PC-9 (cell line): ENCODE measurements at regions not wholly inside any gene's neighbourhood (a gene's known extent, or its start where the extent isn't known, plus 50 kb on each side); places are given as distances from the start of the nearest gene placed in this dataset.

ENCODE experiments used
- BruUV-seq: library from RNA; stranded (reverse); fragments of 400-500 nt; replicated peaks from 2 replicates; lab custom pipeline; 2021; lab: Mats Ljungman, UMichigan
- CTCF ChIA-PET: fragments of 300-600 bp; sonication (Branson Sonifier 250); formaldehyde crosslinking; loops from one replicate; lab custom pipeline; 2022; ENCODE audit warnings: antibody characterized with exemption; lab: Charles Lee
- POLR2A ChIA-PET: fragments of 300-600 bp; sonication (Branson Sonifier 250); formaldehyde crosslinking; loops from one replicate; lab custom pipeline; 2022; ENCODE audit warnings: antibody characterized with exemption; ENCODE audit not compliant: unreplicated experiment; lab: Charles Lee
- DNase-seq, 2 experiments: peaks; one replicate each; pipeline versions ENCODE4 v3.0.0 to v3.0.0-alpha.2; 2015 to 2022; ENCODE audit warnings: mixed read lengths in 1 of 2
- H2AFZ ChIP-seq: fragments of 200-600 bp; sonication (generic); 2 replicates; pipeline ENCODE4 v1.8.1; 2017; ENCODE audit warnings: antibody characterized with exemption
- H3F3A ChIP-seq: fragments of 200-600 bp; sonication (generic); 2 replicates; pipeline ENCODE4 v1.8.1; 2017; ENCODE audit warnings: antibody characterized with exemption, mild to moderate bottlenecking, low read depth; ENCODE audit not compliant: insufficient read depth
- H3K27ac ChIP-seq: fragments of 200-600 bp; sonication (generic); 2 replicates; pipeline ENCODE4 v1.6.1; 2016; ENCODE audit warnings: mixed run types
- H3K27me3 ChIP-seq: fragments of 200-600 bp; sonication (generic); 2 replicates; pipeline ENCODE4 v1.6.1; 2016; ENCODE audit warnings: low read depth, mixed run types; ENCODE audit not compliant: insufficient read depth
- H3K36me3 ChIP-seq: fragments of 200-600 bp; sonication (generic); 2 replicates; pipeline ENCODE4 v1.6.1; 2016; ENCODE audit warnings: low read depth, mixed run types
- H3K4me1 ChIP-seq: fragments of 200-600 bp; sonication (generic); replicated peaks from 2 replicates; pipeline ENCODE4 v1.6.1; 2016; ENCODE audit warnings: mixed run types; ENCODE audit not compliant: insufficient read depth
- H3K4me2 ChIP-seq: fragments of 200-600 bp; sonication (generic); 2 replicates; pipeline ENCODE4 v1.6.1; 2017; ENCODE audit warnings: mixed run types
- H3K4me3 ChIP-seq: fragments of 200-600 bp; sonication (generic); 2 replicates; pipeline ENCODE4 v1.6.1; 2016; ENCODE audit warnings: mixed run types
- H3K79me2 ChIP-seq: fragments of 200-600 bp; sonication (generic); 2 replicates; pipeline ENCODE4 v1.6.1; 2017; ENCODE audit warnings: low read depth, mixed run types
- H3K9me2 ChIP-seq: fragments of 200-600 bp; sonication (generic); 2 replicates; pipeline ENCODE4 v1.8.1; 2017; ENCODE audit warnings: mild to moderate bottlenecking; ENCODE audit not compliant: insufficient read depth
- H3K9me3 ChIP-seq: fragments of 200-600 bp; sonication (generic); 2 replicates; pipeline ENCODE4 v1.8.1; 2016; ENCODE audit warnings: low read depth; ENCODE audit not compliant: insufficient read depth
- H4K20me1 ChIP-seq: fragments of 200-600 bp; sonication (generic); 2 replicates; pipeline ENCODE4 v1.8.1; 2017; ENCODE audit not compliant: insufficient read depth
- EZH2 ChIP-seq: fragments of 200-600 bp; sonication (generic); IDR thresholded peaks from 2 replicates; pipeline ENCODE4 v1.8.0; 2017; ENCODE audit warnings: antibody characterized with exemption, low read depth
- intact Hi-C: fragments of 100-400 bp; cut with micrococcal nuclease; formaldehyde crosslinking; loops from one replicate; pipeline ENCODE4 v1.10.0; 2022; ENCODE audit not compliant: unreplicated experiment
- TF ChIP-seq, protein P1 (sequence below): fragments of 200-600 bp; sonication (generic); conservative IDR thresholded peaks from 2 replicates; pipeline ENCODE4 v1.6.1; 2017; ENCODE audit warnings: mixed run types, antibody characterized with exemption, mild to moderate bottlenecking, moderate library complexity

- Histone ChIP-seq H3K79me2 (no peaks in the 10 kb centered on the region), H3K4me2 (no peak overlapping the region), H3K36me3 (no peaks in the 10 kb centered on the region), H3K4me3 (no peak overlapping the region), H3K27ac (no peak overlapping the region), H2AFZ (no peak overlapping the region), H3K9me3 (no peaks in the 10 kb centered on the region), H4K20me1 (no peaks in the 10 kb centered on the region), H3K4me1 (no peaks in the 10 kb centered on the region), H3K9me2 (no peaks in the 10 kb centered on the region), H3F3A (no peaks in the 10 kb centered on the region), H3K27me3 (no peaks in the 10 kb centered on the region)
- intact Hi-C loops: no loop called here
- TF ChIP-seq, protein P1, sequence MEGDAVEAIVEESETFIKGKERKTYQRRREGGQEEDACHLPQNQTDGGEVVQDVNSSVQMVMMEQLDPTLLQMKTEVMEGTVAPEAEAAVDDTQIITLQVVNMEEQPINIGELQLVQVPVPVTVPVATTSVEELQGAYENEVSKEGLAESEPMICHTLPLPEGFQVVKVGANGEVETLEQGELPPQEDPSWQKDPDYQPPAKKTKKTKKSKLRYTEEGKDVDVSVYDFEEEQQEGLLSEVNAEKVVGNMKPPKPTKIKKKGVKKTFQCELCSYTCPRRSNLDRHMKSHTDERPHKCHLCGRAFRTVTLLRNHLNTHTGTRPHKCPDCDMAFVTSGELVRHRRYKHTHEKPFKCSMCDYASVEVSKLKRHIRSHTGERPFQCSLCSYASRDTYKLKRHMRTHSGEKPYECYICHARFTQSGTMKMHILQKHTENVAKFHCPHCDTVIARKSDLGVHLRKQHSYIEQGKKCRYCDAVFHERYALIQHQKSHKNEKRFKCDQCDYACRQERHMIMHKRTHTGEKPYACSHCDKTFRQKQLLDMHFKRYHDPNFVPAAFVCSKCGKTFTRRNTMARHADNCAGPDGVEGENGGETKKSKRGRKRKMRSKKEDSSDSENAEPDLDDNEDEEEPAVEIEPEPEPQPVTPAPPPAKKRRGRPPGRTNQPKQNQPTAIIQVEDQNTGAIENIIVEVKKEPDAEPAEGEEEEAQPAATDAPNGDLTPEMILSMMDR: no peak
- no peak for TF ChIP-seq EZH2
- ChIA-PET CTCF (no interaction called here), POLR2A (no interaction called here)
- no TSS peak for BruUV-seq
- no peak for DNase-seq
These were observed 160.3 kb upstream of the ESRRG start for GRCh38 chr1:216883518-216883917.

- Histone ChIP-seq H3K27ac (no peak overlapping the region), H3K9me2 (no peaks in the 10 kb centered on the region), H3K79me2 (no peaks in the 10 kb centered on the region), H3K36me3 (no peaks in the 10 kb centered on the region), H2AFZ (no peak overlapping the region), H3K4me2 (no peak overlapping the region), H3K4me3 (no peak overlapping the region), H3K27me3 (no peaks in the 10 kb centered on the region), H3K9me3 (no peaks in the 10 kb centered on the region), H3F3A (no peaks in the 10 kb centered on the region), H4K20me1 (no peaks in the 10 kb centered on the region), H3K4me1 (no peaks in the 10 kb centered on the region)
- ChIA-PET POLR2A (interaction anchor here (0.7 kb wide), 1 partner anchor 119 kb away, joined by 6 read pairs; no protein-coding TSS in a partner anchor), CTCF (no interaction called here)
- TF ChIP-seq EZH2: no peak
- BruUV-seq: no TSS peak
- intact Hi-C loops: no loop called here
- no peak for DNase-seq
These were observed 158.5 kb upstream of the ESRRG start for GRCh38 chr1:216881695-216882094.

DNA sequence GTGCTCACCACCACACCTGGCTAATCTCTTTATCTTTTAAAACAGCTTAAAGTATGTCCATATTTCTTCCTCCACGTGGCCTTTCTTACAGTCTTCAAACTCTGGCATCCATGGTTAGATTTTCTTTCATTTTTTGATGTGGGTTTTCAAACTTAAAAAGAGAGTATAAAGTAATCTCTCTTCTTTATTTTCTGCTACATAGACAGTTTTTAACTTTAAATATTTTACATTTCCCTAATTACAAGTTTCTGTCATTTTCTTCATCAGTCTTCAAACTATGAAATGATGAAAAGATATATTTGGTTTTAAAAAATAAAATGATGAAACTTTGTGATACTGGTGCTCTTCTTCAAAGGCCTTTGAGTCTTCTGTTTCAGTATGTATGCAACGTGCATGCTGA lies 143.5 kb upstream of the ESRRG start:
- CTCF ChIA-PET: no interaction called here
- H3K4me3 ChIP-seq: no peak overlapping the region
- TF ChIP-seq, protein P1: no peak
- TF ChIP-seq EZH2: no peak
- H3K27ac ChIP-seq: no peak overlapping the region
- no peaks in the 10 kb centered on the region for H3F3A ChIP-seq
- no peaks in the 10 kb centered on the region for H3K4me1 ChIP-seq
- no peaks in the 10 kb centered on the region for H3K9me2 ChIP-seq
- no peaks in the 10 kb centered on the region for H3K9me3 ChIP-seq
- H2AFZ ChIP-seq: no peak overlapping the region
- no peaks in the 10 kb centered on the region for H3K36me3 ChIP-seq
- H3K79me2 ChIP-seq: no peaks in the 10 kb centered on the region
- intact Hi-C loops: no loop called here
- no peak for DNase-seq
- POLR2A ChIA-PET: no interaction called here
- H4K20me1 ChIP-seq: no peaks in the 10 kb centered on the region
- no peak overlapping the region for H3K4me2 ChIP-seq
- BruUV-seq: no TSS peak
- H3K27me3 ChIP-seq: no peaks in the 10 kb centered on the region

GRCh38 chr1:216855810-216856209 lies 132.6 kb upstream of the ESRRG start:
- POLR2A ChIA-PET: no interaction called here
- H2AFZ ChIP-seq: no peak overlapping the region
- H3K79me2 ChIP-seq: no peaks in the 10 kb centered on the region
- CTCF ChIA-PET: no interaction called here
- H4K20me1 ChIP-seq: no peaks in the 10 kb centered on the region
- no peaks in the 10 kb centered on the region for H3K4me1 ChIP-seq
- no peak overlapping the region for H3K27ac ChIP-seq
- no peaks in the 10 kb centered on the region for H3F3A ChIP-seq
- no peaks in the 10 kb centered on the region for H3K9me3 ChIP-seq
- H3K36me3 ChIP-seq: no peaks in the 10 kb centered on the region
- no peaks in the 10 kb centered on the region for H3K9me2 ChIP-seq
- H3K4me3 ChIP-seq: no peak overlapping the region
- DNase-seq: no peak
- BruUV-seq: no TSS peak
- H3K4me2 ChIP-seq: no peak overlapping the region
- H3K27me3 ChIP-seq: no peaks in the 10 kb centered on the region
- TF ChIP-seq EZH2: no peak
- TF ChIP-seq, protein P1: no peak
- intact Hi-C loops: no loop called here
